ENCODE measurements at regions not wholly inside any gene's neighbourhood (a gene's known extent, or its start where the extent isn't known, plus 50 kb on each side); places are given as distances from the start of the nearest gene placed in this dataset.

DNA sequence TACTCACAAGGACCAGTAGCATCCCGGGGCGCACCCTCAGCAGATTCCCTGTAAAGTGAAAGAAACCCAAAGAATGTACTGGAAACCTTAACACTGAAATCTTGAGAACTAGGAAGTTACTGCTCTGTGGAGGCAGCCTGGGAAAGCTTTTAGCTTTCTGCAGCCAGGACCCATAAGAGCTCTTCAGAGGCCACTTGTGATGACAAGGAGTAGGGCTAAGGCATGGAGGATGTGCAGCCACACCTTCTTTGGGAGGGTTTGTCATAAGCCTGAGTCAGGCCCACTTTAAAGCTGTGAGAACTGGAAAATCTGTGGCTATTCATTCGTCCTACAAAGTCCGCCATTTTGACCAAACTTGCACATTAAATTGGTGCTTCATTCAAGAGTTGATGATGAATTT is 291.1 kb upstream of the TLE4 start:
- H3K4me2 ChIP-seq = no peak overlapping the region
- H3F3A ChIP-seq (ENCODE audit: low read depth) = no peaks in the 10 kb centered on the region
- Mint-ChIP-seq H3K27ac (no peak overlapping the region), H3K36me3 (no peaks in the 10 kb centered on the region), H3K4me1 (peaks cover 6% of the 10 kb centered on the region), H3K27me3 (ENCODE audit: insufficient read depth, low read depth) (peaks cover 2% of the 10 kb centered on the region), H3K4me3 (no peak overlapping the region), H3K9me3 (peaks cover 3% of the 10 kb centered on the region)
- H4K20me1 ChIP-seq (ENCODE audit: low read depth) = no peaks in the 10 kb centered on the region
- TF ChIP-seq EZH2 (IDR thresholded peaks at IDR 0.05) (no peak), EZH2phosphoT487 (IDR thresholded peaks at IDR 0.05) (no peak)
- TF ChIP-seq, protein P1, sequence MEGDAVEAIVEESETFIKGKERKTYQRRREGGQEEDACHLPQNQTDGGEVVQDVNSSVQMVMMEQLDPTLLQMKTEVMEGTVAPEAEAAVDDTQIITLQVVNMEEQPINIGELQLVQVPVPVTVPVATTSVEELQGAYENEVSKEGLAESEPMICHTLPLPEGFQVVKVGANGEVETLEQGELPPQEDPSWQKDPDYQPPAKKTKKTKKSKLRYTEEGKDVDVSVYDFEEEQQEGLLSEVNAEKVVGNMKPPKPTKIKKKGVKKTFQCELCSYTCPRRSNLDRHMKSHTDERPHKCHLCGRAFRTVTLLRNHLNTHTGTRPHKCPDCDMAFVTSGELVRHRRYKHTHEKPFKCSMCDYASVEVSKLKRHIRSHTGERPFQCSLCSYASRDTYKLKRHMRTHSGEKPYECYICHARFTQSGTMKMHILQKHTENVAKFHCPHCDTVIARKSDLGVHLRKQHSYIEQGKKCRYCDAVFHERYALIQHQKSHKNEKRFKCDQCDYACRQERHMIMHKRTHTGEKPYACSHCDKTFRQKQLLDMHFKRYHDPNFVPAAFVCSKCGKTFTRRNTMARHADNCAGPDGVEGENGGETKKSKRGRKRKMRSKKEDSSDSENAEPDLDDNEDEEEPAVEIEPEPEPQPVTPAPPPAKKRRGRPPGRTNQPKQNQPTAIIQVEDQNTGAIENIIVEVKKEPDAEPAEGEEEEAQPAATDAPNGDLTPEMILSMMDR (IDR thresholded peaks at IDR 0.05) = no peak
- DNase-seq (ENCODE audit: low spot score) = no peak
- no peak overlapping the region for H3K27ac ChIP-seq
- H3K9ac ChIP-seq = no peak overlapping the region
- H2AFZ ChIP-seq (replicated peaks) = no peak overlapping the region
- H3K27me3 ChIP-seq = no peaks in the 10 kb centered on the region
- no peaks in the 10 kb centered on the region for H3K79me2 ChIP-seq (ENCODE audit: low read depth)
- no peaks in the 10 kb centered on the region for H3K9me3 ChIP-seq (ENCODE audit: low read depth)
- no peak overlapping the region for H3K4me3 ChIP-seq
- no peaks in the 10 kb centered on the region for H3K4me1 ChIP-seq
- no peaks in the 10 kb centered on the region for H3K36me3 ChIP-seq

DNA sequence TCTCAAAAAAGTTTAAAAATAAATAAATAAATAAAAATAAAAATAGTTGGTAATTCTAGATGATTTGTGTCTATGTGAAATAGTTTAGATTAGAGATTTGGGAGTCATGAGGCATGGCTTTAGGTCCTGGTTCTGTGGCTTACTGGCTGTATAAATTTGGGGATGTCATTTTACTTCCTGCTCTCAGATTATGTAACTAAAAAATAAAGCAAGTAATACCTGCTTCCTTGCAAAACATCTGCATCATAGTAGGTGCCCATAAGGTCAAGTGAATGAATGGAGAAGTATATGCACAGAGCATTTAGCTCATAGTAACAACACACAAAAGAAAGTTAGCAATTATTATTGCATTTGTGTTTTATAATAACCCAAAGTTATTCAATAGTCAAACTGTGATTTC is 287.7 kb upstream of the TLE4 start:
- H3K36me3 Mint-ChIP-seq = no peaks in the 10 kb centered on the region
- Histone ChIP-seq H3F3A (ENCODE audit: low read depth) (peaks cover 22% of the 10 kb centered on the region), H3K79me2 (ENCODE audit: low read depth) (no peaks in the 10 kb centered on the region), H3K27ac (no peak overlapping the region), H3K27me3 (no peaks in the 10 kb centered on the region), H3K36me3 (no peaks in the 10 kb centered on the region), H3K4me2 (no peak overlapping the region), H2AFZ (replicated peaks) (no peak overlapping the region), H4K20me1 (ENCODE audit: low read depth) (peaks cover 4% of the 10 kb centered on the region), H3K4me1 (peaks cover 25% of the 10 kb centered on the region), H3K4me3 (no peak overlapping the region), H3K9ac (no peak overlapping the region), H3K9me3 (ENCODE audit: low read depth) (no peaks in the 10 kb centered on the region)
- TF ChIP-seq EZH2 (IDR thresholded peaks at IDR 0.05) (no peak), EZH2phosphoT487 (IDR thresholded peaks at IDR 0.05) (no peak)
- TF ChIP-seq, protein P1 (IDR thresholded peaks at IDR 0.05) = no peak
- H3K27me3 Mint-ChIP-seq (ENCODE audit: insufficient read depth, low read depth) = peaks cover 4% of the 10 kb centered on the region
- no peak for DNase-seq (ENCODE audit: low spot score)
- no peak overlapping the region for H3K27ac Mint-ChIP-seq
- no peak overlapping the region for H3K4me3 Mint-ChIP-seq
- peaks cover 3% of the 10 kb centered on the region for H3K9me3 Mint-ChIP-seq
- H3K4me1 Mint-ChIP-seq = peaks cover 23% of the 10 kb centered on the region

GRCh38 chr9:79286992-79287707 is 284.6 kb upstream of the TLE4 start:
- H3K79me2 ChIP-seq (ENCODE audit: low read depth) = no peaks in the 10 kb centered on the region
- H3K27ac ChIP-seq = peak overlapping the region; percentile 55
- no peak overlapping the region for H3K9ac ChIP-seq
- no peak overlapping the region for H3K4me3 ChIP-seq
- peak overlapping the region; percentile 67 for H3K4me2 ChIP-seq
- peaks cover 4% of the 10 kb centered on the region for H4K20me1 ChIP-seq (ENCODE audit: low read depth)
- H3K27me3 ChIP-seq = no peaks in the 10 kb centered on the region
- peaks cover 2% of the 10 kb centered on the region for H3K27me3 Mint-ChIP-seq (ENCODE audit: insufficient read depth, low read depth)
- no peaks in the 10 kb centered on the region for H3K36me3 Mint-ChIP-seq
- peaks cover 25% of the 10 kb centered on the region for H3K4me1 ChIP-seq
- H3K27ac Mint-ChIP-seq = no peak overlapping the region
- no peaks in the 10 kb centered on the region for H3K9me3 ChIP-seq (ENCODE audit: low read depth)
- TF ChIP-seq EZH2 (IDR thresholded peaks at IDR 0.05) = no peak
- TF ChIP-seq EZH2phosphoT487 (IDR thresholded peaks at IDR 0.05) = no peak
- TF ChIP-seq, protein P1 (IDR thresholded peaks at IDR 0.05) = no peak
- H3K4me3 Mint-ChIP-seq = no peak overlapping the region
- no peaks in the 10 kb centered on the region for H3K36me3 ChIP-seq
- H3K4me1 Mint-ChIP-seq = peaks cover 23% of the 10 kb centered on the region
- H2AFZ ChIP-seq (replicated peaks) = no peak overlapping the region
- peaks cover 2% of the 10 kb centered on the region for H3K9me3 Mint-ChIP-seq
- peaks cover 22% of the 10 kb centered on the region for H3F3A ChIP-seq (ENCODE audit: low read depth)
- peak; percentile 65 for DNase-seq (ENCODE audit: low spot score)
